SK-N-SH (cell line): ENCODE measurements at regions not wholly inside any gene's neighbourhood (a gene's known extent, or its start where the extent isn't known, plus 50 kb on each side); places are given as distances from the start of the nearest gene placed in this dataset.
A peak's percentile ranks its signal among the peaks of the same experiment; 100 is the strongest.

ENCODE experiments used
- CTCF ChIA-PET: fragments of 300-600, 350-600 bp; formaldehyde crosslinking; extraction: SDS; loops from one replicate; lab custom pipeline; 2021; lab: Yijun Ruan, JAX
- POLR2A ChIA-PET: fragments of 350-600 bp; sonication (Branson Sonifier 250); formaldehyde crosslinking; extraction: SDS; loops from one replicate; lab custom pipeline; 2020; ENCODE audit warnings: antibody characterized with exemption, inconsistent platforms; lab: Yijun Ruan, JAX
- DNase-seq: peaks from one replicate; pipeline ENCODE4 v3.0.0; 2012
- H2AFZ ChIP-seq: fragments of 200-600 bp; sonication (generic); 2 replicates; pipeline ENCODE4 v1.8.1; 2016; ENCODE audit warnings: antibody characterized with exemption, mild to moderate bottlenecking, low read depth
- H3F3A ChIP-seq: fragments of 200-600 bp; sonication (generic); replicated peaks from 2 replicates; pipeline ENCODE3; 2016; ENCODE audit warnings: antibody characterized with exemption, mild to moderate bottlenecking; ENCODE audit not compliant: insufficient read depth
- H3K27ac ChIP-seq, 2 experiments: fragments of 200-500 bp in 1 of 2; fragments of 200-600 bp in 1 of 2; sonication (Bioruptor generic) in 1 of 2; sonication (generic), shearing (Covaris generic) in 1 of 2; 2 replicates each; pipeline versions ENCODE4 v1.5.1 to v1.6.1; 2014 to 2016; ENCODE audit warnings: low read depth in 2 of 2, inconsistent platforms in 1 of 2, low read length in 1 of 2, mild to moderate bottlenecking in 1 of 2, mixed read lengths in 1 of 2
- H3K27me3 ChIP-seq: fragments of 200-600 bp; sonication (generic), shearing (Covaris generic); 2 replicates; pipeline ENCODE4 v1.6.1; 2016; ENCODE audit warnings: mixed run types; ENCODE audit not compliant: insufficient read depth
- H3K36me3 ChIP-seq, 2 experiments: fragments of 200-500 bp in 1 of 2; fragments of 200-600 bp in 1 of 2; sonication (Bioruptor generic) in 1 of 2; sonication (generic) in 1 of 2; replicated peaks in 1 of 2; 2 replicates each; pipeline versions ENCODE3 to v1.5.1; 2014 to 2016; ENCODE audit warnings: low read length in 1 of 2, mild to moderate bottlenecking in 1 of 2; ENCODE audit not compliant: insufficient read depth in 2 of 2, control insufficient read depth in 1 of 2
- H3K4me1 ChIP-seq, 2 experiments: fragments of 200-500 bp in 1 of 2; fragments of 200-600 bp in 1 of 2; sonication (Bioruptor generic) in 1 of 2; sonication (generic), shearing (Covaris generic) in 1 of 2; 2 replicates each; pipeline versions ENCODE4 v1.5.1 to v1.6.1; 2014 to 2016; ENCODE audit warnings: low read depth in 1 of 2, low read length in 1 of 2, mixed run types in 1 of 2; ENCODE audit not compliant: insufficient read depth in 2 of 2, control insufficient read depth in 1 of 2
- H3K4me2 ChIP-seq: fragments of 200-600 bp; sonication (generic), shearing (Covaris generic); 2 replicates; pipeline ENCODE4 v1.6.1; 2017; ENCODE audit warnings: mixed run types
- H3K4me3 ChIP-seq, 2 experiments: fragments of 200-500 bp in 1 of 2; fragments of 200-600 bp in 1 of 2; sonication (Bioruptor generic) in 1 of 2; sonication (generic), shearing (Covaris generic) in 1 of 2; 2 replicates each; pipeline versions ENCODE4 v1.5.1 to v1.8.1; 2014 to 2016; ENCODE audit warnings: low read depth in 2 of 2, inconsistent platforms in 1 of 2, low read length in 1 of 2, mild to moderate bottlenecking in 1 of 2, mixed read lengths in 1 of 2, moderate library complexity in 1 of 2
- H3K79me2 ChIP-seq: fragments of 200-600 bp; sonication (generic); 2 replicates; pipeline ENCODE4 v1.8.1; 2017; ENCODE audit warnings: mild to moderate bottlenecking; ENCODE audit not compliant: insufficient read depth
- H3K9ac ChIP-seq: fragments of 200-600 bp; sonication (generic); 2 replicates; pipeline ENCODE4 v1.6.1; 2017; ENCODE audit warnings: mixed run types
- H3K9me2 ChIP-seq: fragments of 200-600 bp; sonication (generic); 2 replicates; pipeline ENCODE4 v1.6.1; 2017; ENCODE audit warnings: mixed run types
- H3K9me3 ChIP-seq: fragments of 200-600 bp; sonication (generic); 2 replicates; pipeline ENCODE4 v1.6.1; 2017; ENCODE audit warnings: mixed run types, mild to moderate bottlenecking, moderate library complexity
- H4K20me1 ChIP-seq: fragments of 200-600 bp; sonication (generic); 2 replicates; pipeline ENCODE4 v1.6.1; 2017; ENCODE audit warnings: mild to moderate bottlenecking, mixed run types; ENCODE audit not compliant: insufficient read depth
- ELF1 ChIP-seq: IDR thresholded peaks from 2 replicates; pipeline ENCODE4 v1.4.0; 2012
- EZH2phosphoT487 ChIP-seq: fragments of 200-600 bp; sonication (generic); IDR thresholded peaks from 2 replicates; pipeline ENCODE4 v1.6.1; 2017; ENCODE audit warnings: low read depth, mixed run types, mild to moderate bottlenecking, antibody characterized with exemption, moderate library complexity, borderline replicate concordance
- FOSL2 ChIP-seq: IDR thresholded peaks from 2 replicates; pipeline ENCODE4 v1.4.0; 2012; ENCODE audit warnings: low read depth, mild to moderate bottlenecking, moderate library complexity, borderline replicate concordance
- FOXM1 ChIP-seq: IDR thresholded peaks from 2 replicates; pipeline ENCODE4 v1.4.0; 2012; ENCODE audit warnings: low read depth, mild to moderate bottlenecking
- GABPA ChIP-seq: IDR thresholded peaks from 2 replicates; pipeline ENCODE4 v1.4.0; 2012; ENCODE audit warnings: low read depth, mild to moderate bottlenecking
- GATA2 ChIP-seq: sonication (generic); formaldehyde crosslinking; IDR thresholded peaks from 2 replicates; pipeline ENCODE4 v1.5.0; 2020; ENCODE audit warnings: mild to moderate bottlenecking, missing genetic modification reagents
- JUND ChIP-seq: IDR thresholded peaks from 2 replicates; pipeline ENCODE4 v1.4.0; 2012
- MEF2A ChIP-seq: IDR thresholded peaks from 2 replicates; pipeline ENCODE4 v1.4.0; 2012; ENCODE audit warnings: low read depth, borderline replicate concordance
- MXI1 ChIP-seq: IDR thresholded peaks from 2 replicates; pipeline ENCODE4 v1.6.1; 2012; ENCODE audit warnings: mild to moderate bottlenecking, low read depth, low read length, improper control_type of control experiment
- NFIC ChIP-seq: IDR thresholded peaks from 2 replicates; pipeline ENCODE4 v1.4.0; 2012; ENCODE audit warnings: borderline replicate concordance
- NRF1 ChIP-seq: IDR thresholded peaks from 2 replicates; pipeline ENCODE4 v1.6.1; 2012; ENCODE audit warnings: low read depth, mild to moderate bottlenecking, low read length
- PBX3 ChIP-seq: IDR thresholded peaks from 2 replicates; pipeline ENCODE4; 2012
- POLR2AphosphoS5 ChIP-seq: IDR thresholded peaks from 2 replicates; pipeline ENCODE4 v1.6.1; 2012; ENCODE audit warnings: low read depth, low read length
- RAD21 ChIP-seq: IDR thresholded peaks from 2 replicates; pipeline ENCODE4 v1.6.1; 2012; ENCODE audit warnings: mild to moderate bottlenecking, low read length
- RCOR1 ChIP-seq: fragments of 150-350 bp; IDR thresholded peaks from 2 replicates; pipeline ENCODE4 v1.6.1; 2017; ENCODE audit warnings: antibody characterized with exemption, low read length
- REST ChIP-seq: IDR thresholded peaks from 2 replicates; pipeline ENCODE4 v1.6.1; 2012; ENCODE audit warnings: mild to moderate bottlenecking, low read depth, low read length, moderate library complexity
- RFX5 ChIP-seq: IDR thresholded peaks from 2 replicates; pipeline ENCODE4 v1.6.1; 2012; ENCODE audit warnings: mild to moderate bottlenecking, improper control_type of control experiment, low read length
- RXRA ChIP-seq: IDR thresholded peaks from 2 replicates; pipeline ENCODE4 v1.4.0; 2012; ENCODE audit warnings: low read depth, mild to moderate bottlenecking, borderline replicate concordance
- SIN3A ChIP-seq: IDR thresholded peaks from 2 replicates; pipeline ENCODE4 v1.6.1; 2012; ENCODE audit warnings: low read depth, mild to moderate bottlenecking, low read length, moderate library complexity, borderline replicate concordance
- SMC3 ChIP-seq: IDR thresholded peaks from 2 replicates; pipeline ENCODE4 v1.6.1; 2012; ENCODE audit warnings: low read depth, low read length, improper control_type of control experiment
- TAF1 ChIP-seq: IDR thresholded peaks from 2 replicates; pipeline ENCODE4 v1.6.1; 2012; ENCODE audit warnings: low read depth, mild to moderate bottlenecking, low read length, moderate library complexity, borderline replicate concordance
- TEAD4 ChIP-seq: IDR thresholded peaks from 2 replicates; pipeline ENCODE4 v1.4.0; 2012; ENCODE audit warnings: mild to moderate bottlenecking, borderline replicate concordance; ENCODE audit not compliant: insufficient read depth
- USF1 ChIP-seq: IDR thresholded peaks from 2 replicates; pipeline ENCODE4 v1.4.0; 2012; ENCODE audit warnings: low read depth, borderline replicate concordance
- YY1 ChIP-seq: IDR thresholded peaks from 2 replicates; pipeline ENCODE4 v1.4.0; 2012; ENCODE audit warnings: low read depth, mild to moderate bottlenecking
- ZBTB33 ChIP-seq: IDR thresholded peaks from 2 replicates; pipeline ENCODE4 v1.4.0; 2012; ENCODE audit warnings: low read depth, borderline replicate concordance
- WGBS: methylation state at CpG from one replicate; pipeline ENCODE4 v1.1.6; 2017; ENCODE audit warnings: low lambda C conversion rate; 5-methylcytosine and 5-hydroxymethylcytosine counted together
- TF ChIP-seq, protein P1 (sequence below): fragments of 200-600 bp; sonication (generic); IDR thresholded peaks from 2 replicates; pipeline ENCODE4 v1.6.1; 2017; ENCODE audit warnings: antibody characterized with exemption, mild to moderate bottlenecking, moderate library complexity

- Histone ChIP-seq H3F3A (peaks cover 94% of the 10 kb centered on the region), H4K20me1 (peaks cover 8% of the 10 kb centered on the region; the same call in 1 of the 2 replicates), H3K4me2 (peak overlapping the region; percentile 81), H2AFZ (no peak overlapping the region), H3K9me3 (no peaks in the 10 kb centered on the region), H3K27me3 (no peaks in the 10 kb centered on the region), H3K4me3 (peak overlapping the region; percentile 17 to 50; a peak in 3 of 4 replicates), H3K9me2 (no peaks in the 10 kb centered on the region), H3K4me1 (peaks cover 0 to 50% of the 10 kb centered on the region in 2 experiments; a peak in 2 of 4 replicates), H3K36me3 (peaks cover 59 to 85% of the 10 kb centered on the region in 2 experiments), H3K27ac (peak overlapping the region; percentile 88 to 96; a peak in 3 of 4 replicates), H3K9ac (peak overlapping the region; percentile 99), H3K79me2 (peaks cover 100% of the 10 kb centered on the region)
- WGBS: 11% methylated on average over 7 of the region's 7 CpGs
- POLR2A ChIA-PET: no interaction called here
- no peak for DNase-seq
- CTCF ChIA-PET: no interaction called here
- peak; percentile 66; the same call in 1 of the 2 replicates for TF ChIP-seq TAF1
- TF ChIP-seq RXRA: peak; percentile 68; the same call in 1 of the 2 replicates
- TF ChIP-seq POLR2AphosphoS5: peak; percentile 68
- TF ChIP-seq PBX3: peak; percentile 83
- TF ChIP-seq GABPA: no peak
- 0 out of 2 replicates have a peak, but pooled peaks have one; percentile 6 for TF ChIP-seq USF1
- TF ChIP-seq YY1: peak; percentile 27; the same call in 1 of the 2 replicates
- TF ChIP-seq GATA2 (CRISPR knock-in tag): no peak
- TF ChIP-seq MEF2A: peak; percentile 50; the same call in 1 of the 2 replicates
- TF ChIP-seq SMC3: no peak
- TF ChIP-seq ZBTB33: peak; percentile 69; the same call in 1 of the 2 replicates
- TF ChIP-seq JUND: peak; percentile 94
- peak; percentile 83 for TF ChIP-seq NFIC
- TF ChIP-seq RCOR1: no peak
- no peak for TF ChIP-seq EZH2phosphoT487
- TF ChIP-seq ELF1: peak; percentile 14; the same call in 1 of the 2 replicates
- TF ChIP-seq FOSL2: peak; percentile 94
- TF ChIP-seq RAD21: no peak
- no peak for TF ChIP-seq SIN3A
- TF ChIP-seq NRF1: no peak
- no peak for TF ChIP-seq MXI1
- peak; percentile 58; the same call in 1 of the 2 replicates for TF ChIP-seq REST
- peak; percentile 95 for TF ChIP-seq TEAD4
- TF ChIP-seq FOXM1: peak; percentile 95
- TF ChIP-seq, protein P1, sequence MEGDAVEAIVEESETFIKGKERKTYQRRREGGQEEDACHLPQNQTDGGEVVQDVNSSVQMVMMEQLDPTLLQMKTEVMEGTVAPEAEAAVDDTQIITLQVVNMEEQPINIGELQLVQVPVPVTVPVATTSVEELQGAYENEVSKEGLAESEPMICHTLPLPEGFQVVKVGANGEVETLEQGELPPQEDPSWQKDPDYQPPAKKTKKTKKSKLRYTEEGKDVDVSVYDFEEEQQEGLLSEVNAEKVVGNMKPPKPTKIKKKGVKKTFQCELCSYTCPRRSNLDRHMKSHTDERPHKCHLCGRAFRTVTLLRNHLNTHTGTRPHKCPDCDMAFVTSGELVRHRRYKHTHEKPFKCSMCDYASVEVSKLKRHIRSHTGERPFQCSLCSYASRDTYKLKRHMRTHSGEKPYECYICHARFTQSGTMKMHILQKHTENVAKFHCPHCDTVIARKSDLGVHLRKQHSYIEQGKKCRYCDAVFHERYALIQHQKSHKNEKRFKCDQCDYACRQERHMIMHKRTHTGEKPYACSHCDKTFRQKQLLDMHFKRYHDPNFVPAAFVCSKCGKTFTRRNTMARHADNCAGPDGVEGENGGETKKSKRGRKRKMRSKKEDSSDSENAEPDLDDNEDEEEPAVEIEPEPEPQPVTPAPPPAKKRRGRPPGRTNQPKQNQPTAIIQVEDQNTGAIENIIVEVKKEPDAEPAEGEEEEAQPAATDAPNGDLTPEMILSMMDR: no peak
- no peak for TF ChIP-seq RFX5
Measured at GRCh38 chrX:45758319-45758718, 557.6 kb upstream of the DIPK2B start.
